ENCODE measurements at regions not wholly inside any gene's neighbourhood (a gene's known extent, or its start where the extent isn't known, plus 50 kb on each side); places are given as distances from the start of the nearest gene placed in this dataset.

DNA sequence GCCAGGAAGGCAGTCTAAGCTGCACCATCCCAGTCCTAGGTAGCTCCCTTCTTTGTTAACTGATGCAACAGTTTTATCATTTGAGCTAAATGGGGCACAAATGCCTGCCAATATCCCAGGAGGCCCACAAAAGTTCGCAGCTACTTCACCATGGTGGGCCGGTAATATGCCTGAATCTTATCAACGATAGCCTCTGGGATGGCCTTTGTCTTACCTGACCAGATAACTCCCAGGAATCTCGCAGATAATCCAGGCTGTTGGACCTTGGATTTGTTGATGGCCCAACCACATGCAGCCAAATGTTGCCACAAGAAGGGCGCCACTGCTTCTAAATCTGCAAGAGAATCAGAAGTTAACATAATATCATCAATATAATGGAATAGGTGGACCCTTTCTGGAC is 83.8 kb upstream of the ATP10B start:
- TF ChIP-seq, protein P1, sequence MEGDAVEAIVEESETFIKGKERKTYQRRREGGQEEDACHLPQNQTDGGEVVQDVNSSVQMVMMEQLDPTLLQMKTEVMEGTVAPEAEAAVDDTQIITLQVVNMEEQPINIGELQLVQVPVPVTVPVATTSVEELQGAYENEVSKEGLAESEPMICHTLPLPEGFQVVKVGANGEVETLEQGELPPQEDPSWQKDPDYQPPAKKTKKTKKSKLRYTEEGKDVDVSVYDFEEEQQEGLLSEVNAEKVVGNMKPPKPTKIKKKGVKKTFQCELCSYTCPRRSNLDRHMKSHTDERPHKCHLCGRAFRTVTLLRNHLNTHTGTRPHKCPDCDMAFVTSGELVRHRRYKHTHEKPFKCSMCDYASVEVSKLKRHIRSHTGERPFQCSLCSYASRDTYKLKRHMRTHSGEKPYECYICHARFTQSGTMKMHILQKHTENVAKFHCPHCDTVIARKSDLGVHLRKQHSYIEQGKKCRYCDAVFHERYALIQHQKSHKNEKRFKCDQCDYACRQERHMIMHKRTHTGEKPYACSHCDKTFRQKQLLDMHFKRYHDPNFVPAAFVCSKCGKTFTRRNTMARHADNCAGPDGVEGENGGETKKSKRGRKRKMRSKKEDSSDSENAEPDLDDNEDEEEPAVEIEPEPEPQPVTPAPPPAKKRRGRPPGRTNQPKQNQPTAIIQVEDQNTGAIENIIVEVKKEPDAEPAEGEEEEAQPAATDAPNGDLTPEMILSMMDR (IDR thresholded peaks at IDR 0.05; ENCODE audit: unreplicated experiment), result no peak
- Mint-ChIP-seq H3K36me3 (no peaks in the 10 kb centered on the region), H3K27me3 (ENCODE audit: low read depth) (no peaks in the 10 kb centered on the region), H3K4me3 (no peak overlapping the region), H3K9me3 (no peaks in the 10 kb centered on the region), H3K4me1 (peaks cover under 1% of the 10 kb centered on the region), H3K27ac (no peak overlapping the region)
- DNase-seq (ENCODE audit: low spot score in 2 of 2, unreplicated experiment in 2 of 2), result no peak

DNA sequence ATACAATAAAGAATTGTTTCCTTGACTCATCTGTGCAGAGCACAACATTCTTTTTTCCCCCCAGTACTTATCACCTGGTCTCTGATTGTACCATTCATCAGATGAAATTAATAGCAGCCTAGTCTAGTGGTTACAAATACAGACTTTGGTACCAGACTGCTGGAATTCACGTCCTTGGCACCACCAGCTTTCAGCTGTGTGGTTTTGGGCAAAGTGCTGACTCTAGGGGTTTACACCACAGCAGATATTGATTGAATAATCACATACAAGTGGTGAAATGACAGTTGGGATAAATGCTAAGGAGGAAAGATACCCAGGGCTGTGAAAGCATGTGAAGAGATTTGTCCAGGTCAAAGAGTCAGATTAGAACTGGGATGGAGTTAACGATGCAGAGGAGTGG is 79.3 kb upstream of the ATP10B start:
- H3K27ac Mint-ChIP-seq, result peak overlapping the region; percentile 52
- H3K4me1 Mint-ChIP-seq, result peaks cover 24% of the 10 kb centered on the region
- no peak for DNase-seq (ENCODE audit: low spot score in 2 of 2, unreplicated experiment in 2 of 2)
- no peak overlapping the region for H3K4me3 Mint-ChIP-seq
- TF ChIP-seq, protein P1 (IDR thresholded peaks at IDR 0.05; ENCODE audit: unreplicated experiment), result no peak
- no peaks in the 10 kb centered on the region for H3K9me3 Mint-ChIP-seq
- H3K27me3 Mint-ChIP-seq (ENCODE audit: low read depth), result no peaks in the 10 kb centered on the region
- H3K36me3 Mint-ChIP-seq, result no peaks in the 10 kb centered on the region

GRCh38 chr5:160930406-160930805 is 78.4 kb upstream of the ATP10B start:
- Mint-ChIP-seq H3K4me3 (no peak overlapping the region), H3K36me3 (no peaks in the 10 kb centered on the region), H3K27me3 (ENCODE audit: low read depth) (no peaks in the 10 kb centered on the region), H3K9me3 (no peaks in the 10 kb centered on the region), H3K4me1 (peaks cover 30% of the 10 kb centered on the region), H3K27ac (peak overlapping the region; percentile 91)
- DNase-seq (ENCODE audit: low spot score in 2 of 2, unreplicated experiment in 2 of 2), result no peak
- TF ChIP-seq, protein P1 (IDR thresholded peaks at IDR 0.05; ENCODE audit: unreplicated experiment), result no peak

GRCh38 chr5:160929906-160930305 is 77.9 kb upstream of the ATP10B start:
- H3K9me3 Mint-ChIP-seq, result no peaks in the 10 kb centered on the region
- DNase-seq (ENCODE audit: low spot score in 2 of 2, unreplicated experiment in 2 of 2), result no peak
- H3K27ac Mint-ChIP-seq, result peak overlapping the region; percentile 91
- TF ChIP-seq, protein P1 (IDR thresholded peaks at IDR 0.05; ENCODE audit: unreplicated experiment), result no peak
- no peaks in the 10 kb centered on the region for H3K36me3 Mint-ChIP-seq
- no peak overlapping the region for H3K4me3 Mint-ChIP-seq
- H3K4me1 Mint-ChIP-seq, result peaks cover 35% of the 10 kb centered on the region
- H3K27me3 Mint-ChIP-seq (ENCODE audit: low read depth), result no peaks in the 10 kb centered on the region

GRCh38 chr5:160929360-160929759 is 77.3 kb upstream of the ATP10B start:
- Mint-ChIP-seq H3K36me3 (no peaks in the 10 kb centered on the region), H3K27ac (no peak overlapping the region), H3K9me3 (no peaks in the 10 kb centered on the region), H3K27me3 (ENCODE audit: low read depth) (no peaks in the 10 kb centered on the region), H3K4me3 (no peak overlapping the region), H3K4me1 (peaks cover 40% of the 10 kb centered on the region)
- DNase-seq (ENCODE audit: low spot score in 2 of 2, unreplicated experiment in 2 of 2), result no peak
- TF ChIP-seq, protein P1 (IDR thresholded peaks at IDR 0.05; ENCODE audit: unreplicated experiment), result no peak

- TF ChIP-seq, protein P1 (IDR thresholded peaks at IDR 0.05; ENCODE audit: unreplicated experiment), result no peak
- DNase-seq (ENCODE audit: low spot score in 2 of 2, unreplicated experiment in 2 of 2), result no peak
- no peaks in the 10 kb centered on the region for H3K36me3 Mint-ChIP-seq
- no peaks in the 10 kb centered on the region for H3K9me3 Mint-ChIP-seq
- H3K27ac Mint-ChIP-seq, result no peak overlapping the region
- no peak overlapping the region for H3K4me3 Mint-ChIP-seq
- no peaks in the 10 kb centered on the region for H3K27me3 Mint-ChIP-seq (ENCODE audit: low read depth)
- H3K4me1 Mint-ChIP-seq, result peaks cover 63% of the 10 kb centered on the region
Observed at GRCh38 chr5:160926428-160926827, 74.4 kb upstream of the ATP10B start.

Data from mesothelial cell of epicardium (in vitro differentiated cells).